HEK293 (cell line): ENCODE measurements at regions not wholly inside any gene's neighbourhood (a gene's known extent, or its start where the extent isn't known, plus 50 kb on each side); places are given as distances from the start of the nearest gene placed in this dataset.

Experiments used
- CTCF ChIA-PET: fragments of 350-600 bp; formaldehyde crosslinking; extraction: SDS; loops from one replicate; lab custom pipeline; 2021; ENCODE audit warnings: antibody characterized with exemption; lab: Yijun Ruan, JAX
- POLR2A ChIA-PET: fragments of 300-600 bp; formaldehyde crosslinking; extraction: SDS; loops from one replicate; lab custom pipeline; 2020; ENCODE audit warnings: antibody characterized with exemption, inconsistent platforms; lab: Yijun Ruan, JAX
- H3K27ac ChIP-seq: fragments of 200-500 bp; sonication (Bioruptor generic); 2 replicates; pipeline ENCODE4 v1.5.1; 2014; ENCODE audit warnings: low read depth, low read length, control low read depth, inconsistent platforms; ENCODE audit errors: extremely low read depth
- H3K36me3 ChIP-seq, 2 experiments: fragments of 200-500 bp in 1 of 2; sonication (Bioruptor generic) in 1 of 2; 1 replicate in 1 of 2; 2 replicates in 1 of 2; pipeline ENCODE4 v1.5.1; 2014 to 2017; ENCODE audit warnings: inconsistent platforms in 2 of 2, low read length in 2 of 2; ENCODE audit not compliant: control insufficient read depth in 2 of 2, insufficient read depth in 1 of 2
- H3K4me1 ChIP-seq: fragments of 200-500 bp; sonication (Bioruptor generic); 2 replicates; pipeline ENCODE4 v1.5.1; 2014; ENCODE audit warnings: mild to moderate bottlenecking, low read length, inconsistent platforms; ENCODE audit not compliant: control insufficient read depth, insufficient read depth
- H3K4me3 ChIP-seq: 2 replicates; pipeline ENCODE4 v1.5.1; 2011; ENCODE audit warnings: low read depth, mild to moderate bottlenecking, control low read depth, low read length, moderate library complexity
- H3K9me3 ChIP-seq: fragments of 200-500 bp; sonication (Bioruptor generic); 2 replicates; pipeline ENCODE4 v1.5.1; 2014; ENCODE audit warnings: low read depth, low read length, inconsistent platforms; ENCODE audit not compliant: control insufficient read depth, insufficient read depth
- BCL11A ChIP-seq: fragments of 450-650 bp; formaldehyde crosslinking; IDR thresholded peaks from 2 replicates; pipeline ENCODE4 v1.5.1; 2016; ENCODE audit warnings: low read depth, missing biosample characterization, missing genetic modification characterization
- HOXC10 ChIP-seq: sonication (generic); formaldehyde crosslinking; IDR thresholded peaks from 2 replicates; pipeline ENCODE4 v1.8.1; 2023; ENCODE audit warnings: mild to moderate bottlenecking, missing genetic modification reagents
- KLF10 ChIP-seq: fragments of 450-650 bp; IDR thresholded peaks from 2 replicates; pipeline ENCODE4 v1.5.1; 2018; ENCODE audit warnings: missing biosample characterization, mild to moderate bottlenecking, missing genetic modification characterization
- KLF7 ChIP-seq: fragments of 450-650 bp; formaldehyde crosslinking; IDR thresholded peaks from 2 replicates; pipeline ENCODE4 v1.5.1; 2016; ENCODE audit warnings: missing biosample characterization, missing genetic modification characterization, borderline replicate concordance
- SP2 ChIP-seq: fragments of 450-650 bp; formaldehyde crosslinking; IDR thresholded peaks from 2 replicates; pipeline ENCODE4 v1.5.1; 2016; ENCODE audit warnings: missing biosample characterization, missing genetic modification characterization
- WT1 ChIP-seq: fragments of 450-650 bp; formaldehyde crosslinking; IDR thresholded peaks from 2 replicates; pipeline ENCODE4 v1.5.1; 2016; ENCODE audit warnings: missing biosample characterization, missing genetic modification characterization
- ZBTB26 ChIP-seq: fragments of 450-650 bp; formaldehyde crosslinking; optimal IDR thresholded peaks from 2 replicates; pipeline ENCODE3; 2016; ENCODE audit warnings: missing biosample characterization, mild to moderate bottlenecking, missing genetic modification characterization
- ZNF140 ChIP-seq: fragments of 450-650 bp; formaldehyde crosslinking; IDR thresholded peaks from 2 replicates; pipeline ENCODE4 v1.5.1; 2016; ENCODE audit warnings: missing biosample characterization, missing genetic modification characterization
- ZNF157 ChIP-seq: fragments of 450-650 bp; formaldehyde crosslinking; IDR thresholded peaks from 2 replicates; pipeline ENCODE4 v1.5.1; 2016; ENCODE audit warnings: missing biosample characterization, missing genetic modification characterization
- ZNF184 ChIP-seq: fragments of 450-650 bp; IDR thresholded peaks from 2 replicates; pipeline ENCODE4 v1.5.1; 2018; ENCODE audit warnings: missing biosample characterization, mild to moderate bottlenecking, missing genetic modification characterization
- ZNF19 ChIP-seq: fragments of 450-650 bp; formaldehyde crosslinking; IDR thresholded peaks from 2 replicates; pipeline ENCODE4; 2016; ENCODE audit warnings: missing biosample characterization, missing genetic modification characterization, low read depth
- ZNF202 ChIP-seq: fragments of 450-650 bp; formaldehyde crosslinking; IDR thresholded peaks from 2 replicates; pipeline ENCODE4 v1.5.1; 2016; ENCODE audit warnings: missing biosample characterization, missing genetic modification characterization, borderline replicate concordance
- ZNF221 ChIP-seq: fragments of 450-650 bp; formaldehyde crosslinking; IDR thresholded peaks from 2 replicates; pipeline ENCODE4 v1.5.1; 2017; ENCODE audit warnings: missing biosample characterization, missing genetic modification characterization, borderline replicate concordance
- ZNF239 ChIP-seq: fragments of 450-650 bp; formaldehyde crosslinking; IDR thresholded peaks from 2 replicates; pipeline ENCODE4 v1.5.1; 2016; ENCODE audit warnings: missing biosample characterization, missing genetic modification characterization
- ZNF280C ChIP-seq: fragments of 450-650 bp; formaldehyde crosslinking; IDR thresholded peaks from 2 replicates; pipeline ENCODE4 v1.5.1; 2016; ENCODE audit warnings: missing biosample characterization, missing genetic modification characterization
- ZNF362 ChIP-seq: fragments of 450-650 bp; formaldehyde crosslinking; IDR thresholded peaks from 2 replicates; pipeline ENCODE4 v1.5.1; 2016; ENCODE audit warnings: missing biosample characterization, missing genetic modification characterization
- ZNF473 ChIP-seq: fragments of 450-650 bp; formaldehyde crosslinking; IDR thresholded peaks from 2 replicates; pipeline ENCODE4 v1.5.1; 2017; ENCODE audit warnings: missing biosample characterization, missing genetic modification characterization
- ZNF600 ChIP-seq: fragments of 450-650 bp; formaldehyde crosslinking; IDR thresholded peaks from 2 replicates; pipeline ENCODE4 v1.5.1; 2016; ENCODE audit warnings: missing biosample characterization, missing genetic modification characterization
- ZSCAN18 ChIP-seq: fragments of 450-650 bp; formaldehyde crosslinking; IDR thresholded peaks from 2 replicates; pipeline ENCODE4 v1.5.1; 2016; ENCODE audit warnings: missing biosample characterization, missing genetic modification characterization
- ZSCAN5A ChIP-seq: fragments of 450-650 bp; formaldehyde crosslinking; IDR thresholded peaks from 2 replicates; pipeline ENCODE4 v1.5.1; 2016; ENCODE audit warnings: missing biosample characterization, missing genetic modification characterization

GRCh38 chr6:139752086-139752485 is 377.6 kb upstream of the CITED2 start:
- CTCF ChIA-PET: interaction anchor here (0.6 to 0.7 kb wide), 2 partner anchors 541 to 618 kb away, joined by 3 read pairs; no protein-coding TSS in a partner anchor
- POLR2A ChIA-PET: no interaction called here
- Histone ChIP-seq H3K36me3 (no peaks in the 10 kb centered on the region), H3K9me3 (no peaks in the 10 kb centered on the region), H3K4me3 (no peak overlapping the region), H3K27ac (no peak overlapping the region), H3K4me1 (no peaks in the 10 kb centered on the region)
- TF ChIP-seq ZNF239 (no peak), ZNF221 (tag by site-specific recombination) (no peak), ZSCAN5A (tag by site-specific recombination) (no peak), ZBTB26 (no peak), ZNF600 (tag by site-specific recombination) (no peak), HOXC10 (CRISPR knock-in tag) (no peak), ZNF19 (no peak), KLF10 (tag by site-specific recombination) (no peak), ZNF157 (tag by site-specific recombination) (no peak), ZNF362 (tag by site-specific recombination) (no peak), ZNF202 (tag by site-specific recombination) (no peak)

GRCh38 chr6:139751179-139751578 is 376.7 kb upstream of the CITED2 start:
- TF ChIP-seq ZNF184 (tag by site-specific recombination) (no peak), ZNF280C (tag by site-specific recombination) (no peak), BCL11A (tag by site-specific recombination) (no peak), SP2 (tag by site-specific recombination) (no peak), ZNF140 (tag by site-specific recombination) (no peak), ZSCAN18 (tag by site-specific recombination) (no peak), WT1 (tag by site-specific recombination) (no peak), KLF7 (tag by site-specific recombination) (no peak), ZNF473 (tag by site-specific recombination) (no peak), ZNF362 (tag by site-specific recombination) (no peak)
- TF ChIP-seq, all 188 proteins: peak for 0
- H3K27ac ChIP-seq: no peak overlapping the region
- POLR2A ChIA-PET: interaction anchor here (1.4 kb wide), 1 partner anchor 377 kb away, joined by 3 read pairs; the partner anchor contains the start of gene CITED2

More at GRCh38 chr6:139751179-139751578, 376.7 kb upstream of the CITED2 start:
- H3K9me3 ChIP-seq: no peaks in the 10 kb centered on the region
- no peak overlapping the region for H3K4me3 ChIP-seq
- CTCF ChIA-PET: interaction anchor here (1.2 kb wide), 1 partner anchor 10 kb away, joined by 3 read pairs; no protein-coding TSS in a partner anchor
- H3K36me3 ChIP-seq: no peaks in the 10 kb centered on the region
- no peaks in the 10 kb centered on the region for H3K4me1 ChIP-seq
